Trophoblast cell (in vitro differentiated cells and primary cell): ENCODE measurements at regions not wholly inside any gene's neighbourhood (a gene's known extent, or its start where the extent isn't known, plus 50 kb on each side); places are given as distances from the start of the nearest gene placed in this dataset.

Experiments
- DNase-seq, 2 donors: peaks; one replicate each; pipeline ENCODE4 v3.0.0-alpha.2; 2016
- H2AFZ ChIP-seq: 2 replicates; pipeline ENCODE4 v1.6.1; 2013; ENCODE audit warnings: low read length, moderate library complexity, mild to moderate bottlenecking; ENCODE audit not compliant: insufficient read depth, poor library complexity
- H2AK5ac ChIP-seq: 2 replicates; pipeline ENCODE4 v1.6.1; 2013; ENCODE audit warnings: mild to moderate bottlenecking, low read length
- H2BK120ac ChIP-seq: 2 replicates; pipeline ENCODE4 v1.6.1; 2013; ENCODE audit warnings: low read length, mild to moderate bottlenecking, moderate library complexity; ENCODE audit not compliant: insufficient read depth, poor library complexity
- H2BK12ac ChIP-seq: 2 replicates; pipeline ENCODE4 v1.6.1; 2013; ENCODE audit warnings: mild to moderate bottlenecking, low read length, moderate library complexity
- H2BK5ac ChIP-seq: 2 replicates; pipeline ENCODE4 v1.6.1; 2013; ENCODE audit warnings: low read length, low read depth, moderate library complexity, mild to moderate bottlenecking; ENCODE audit not compliant: poor library complexity
- H3K14ac ChIP-seq: 2 replicates; pipeline ENCODE4 v1.6.1; 2013; ENCODE audit warnings: mild to moderate bottlenecking, low read length
- H3K18ac ChIP-seq: 2 replicates; pipeline ENCODE4 v1.6.1; 2013; ENCODE audit warnings: mild to moderate bottlenecking, low read length
- H3K23ac ChIP-seq: 2 replicates; pipeline ENCODE4 v1.6.1; 2013; ENCODE audit warnings: low read length
- H3K27ac ChIP-seq: 2 replicates; pipeline ENCODE4 v1.5.1; 2013; ENCODE audit warnings: low read depth, mild to moderate bottlenecking, inconsistent platforms, low read length, moderate library complexity
- H3K27me3 ChIP-seq: 2 replicates; pipeline ENCODE4 v1.6.1; 2013; ENCODE audit warnings: inconsistent platforms, mild to moderate bottlenecking, low read length, moderate library complexity; ENCODE audit not compliant: insufficient read depth
- H3K36me3 ChIP-seq, 2 experiments: 1 replicate in 1 of 2; 2 replicates in 1 of 2; pipeline ENCODE4 v1.6.1; 2013; ENCODE audit warnings: low read length in 2 of 2, mild to moderate bottlenecking in 2 of 2, moderate library complexity in 1 of 2; ENCODE audit not compliant: insufficient read depth in 2 of 2, control insufficient read depth in 1 of 2
- H3K4ac ChIP-seq: 2 replicates; pipeline ENCODE4 v1.6.1; 2013; ENCODE audit warnings: low read depth, mild to moderate bottlenecking, low read length, moderate library complexity
- H3K4me1 ChIP-seq, 2 experiments: 1 replicate in 1 of 2; 2 replicates in 1 of 2; pipeline ENCODE4 v1.6.1; 2013; ENCODE audit warnings: low read length in 2 of 2, mild to moderate bottlenecking in 2 of 2, moderate library complexity in 1 of 2; ENCODE audit not compliant: insufficient read depth in 2 of 2, control insufficient read depth in 1 of 2
- H3K4me2 ChIP-seq: 2 replicates; pipeline ENCODE4 v1.6.1; 2013; ENCODE audit warnings: inconsistent platforms, mild to moderate bottlenecking, low read length, moderate library complexity
- H3K4me3 ChIP-seq: 2 replicates; pipeline ENCODE4 v1.5.1; 2013; ENCODE audit warnings: mild to moderate bottlenecking, low read depth, low read length, inconsistent platforms
- H3K79me1 ChIP-seq: one replicate; pipeline ENCODE4 v1.6.1; 2013; ENCODE audit warnings: low read length
- H3K79me2 ChIP-seq: 2 replicates; pipeline ENCODE4 v1.6.1; 2013; ENCODE audit warnings: low read length, mild to moderate bottlenecking; ENCODE audit not compliant: control insufficient read depth, insufficient read depth, poor library complexity
- H3K9ac ChIP-seq: 2 replicates; pipeline ENCODE4 v1.6.1; 2013; ENCODE audit warnings: mild to moderate bottlenecking, low read length
- H3K9me3 ChIP-seq: 2 replicates; pipeline ENCODE4 v1.6.1; 2013; ENCODE audit warnings: low read depth, mild to moderate bottlenecking, control low read depth, inconsistent platforms, low read length; ENCODE audit not compliant: insufficient read depth
- H4K12ac ChIP-seq: 2 replicates; pipeline ENCODE4 v1.6.1; 2013; ENCODE audit warnings: low read depth, mild to moderate bottlenecking, low read length, moderate library complexity
- H4K8ac ChIP-seq: 2 replicates; pipeline ENCODE4 v1.6.1; 2013; ENCODE audit warnings: low read depth, mild to moderate bottlenecking, low read length, moderate library complexity
- H4K91ac ChIP-seq: one replicate; pipeline ENCODE4 v1.6.1; 2013; ENCODE audit warnings: low read depth, mild to moderate bottlenecking, low read length, moderate library complexity
- WGBS: extraction: QIAGEN DNeasy Blood & Tissue Kit; methylation state at CpG from one replicate; pipeline ENCODE4 v1.1.7; 2013; ENCODE audit warnings: missing lambda C conversion rate; ENCODE audit not compliant: insufficient read length, insufficient coverage; ENCODE audit errors: extremely low coverage; 5-methylcytosine and 5-hydroxymethylcytosine counted together

DNA sequence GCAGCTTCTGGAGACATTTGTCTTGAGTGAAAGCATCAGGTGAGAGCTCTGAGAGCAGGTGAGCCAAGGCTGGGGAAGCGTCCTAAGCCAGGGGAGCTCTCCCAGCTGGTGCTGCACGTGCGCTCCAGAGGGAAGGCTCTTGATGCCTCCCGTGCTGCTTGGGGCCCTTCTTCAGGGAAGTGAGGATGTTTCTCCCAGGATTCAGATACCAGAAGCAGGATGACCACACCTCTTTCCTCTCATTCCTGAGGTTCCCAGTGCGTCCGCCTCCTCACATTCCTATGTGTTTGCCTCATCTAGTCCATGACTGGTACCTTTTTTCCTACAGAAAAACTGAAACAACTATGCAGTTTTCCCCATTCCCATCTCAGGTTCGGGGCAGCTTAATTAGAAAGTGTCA lies 231.0 kb upstream of the IRS2 start:
- no peak overlapping the region for H3K18ac ChIP-seq
- peak; percentile 61 to 71 for DNase-seq
- H3K79me1 ChIP-seq: peaks cover 8% of the 10 kb centered on the region
- H2BK5ac ChIP-seq: no peak overlapping the region
- no peak overlapping the region for H2AK5ac ChIP-seq
- H3K4me3 ChIP-seq: no peak overlapping the region
- H3K79me2 ChIP-seq: no peaks in the 10 kb centered on the region
- no peaks in the 10 kb centered on the region for H3K9me3 ChIP-seq
- H3K23ac ChIP-seq: no peak overlapping the region
- no peaks in the 10 kb centered on the region for H3K36me3 ChIP-seq
- no peak overlapping the region for H2BK120ac ChIP-seq
- H3K14ac ChIP-seq: no peak overlapping the region
- H2AFZ ChIP-seq: no peak overlapping the region
- H2BK12ac ChIP-seq: no peak overlapping the region
- H3K4ac ChIP-seq: no peak overlapping the region
- no CpG with 5 or more reads among the region's 7 CpGs for WGBS
- no peak overlapping the region for H4K12ac ChIP-seq
- no peak overlapping the region for H4K91ac ChIP-seq
- peak overlapping the region; percentile 37 for H3K27ac ChIP-seq
- no peak overlapping the region for H3K4me2 ChIP-seq
- no peak overlapping the region for H3K9ac ChIP-seq
- H4K8ac ChIP-seq: no peak overlapping the region
- no peaks in the 10 kb centered on the region for H3K27me3 ChIP-seq
- peaks cover 9 to 12% of the 10 kb centered on the region in 2 experiments for H3K4me1 ChIP-seq

DNA sequence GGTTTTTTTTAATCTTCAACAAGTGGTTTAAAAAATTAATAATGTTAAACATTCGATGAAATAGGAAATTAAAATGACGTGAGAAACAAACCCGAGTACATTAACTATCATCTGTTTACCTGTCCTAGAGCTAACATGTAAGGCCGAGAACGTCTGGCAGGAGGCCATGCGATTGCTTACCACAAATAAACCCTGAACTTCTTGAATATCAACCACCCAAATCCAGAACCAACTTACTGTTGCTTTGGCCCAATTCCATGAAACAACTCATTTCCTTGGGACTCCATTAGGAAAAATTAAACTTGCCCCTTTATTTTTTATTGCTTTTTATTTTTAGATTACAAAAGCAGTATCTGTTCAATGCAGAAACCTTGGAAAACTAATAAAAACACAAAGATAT lies 228.9 kb upstream of the IRS2 start:
- Histone ChIP-seq H3K4me1 (peaks cover 12 to 13% of the 10 kb centered on the region in 2 experiments), H3K9me3 (no peaks in the 10 kb centered on the region), H3K4me2 (no peak overlapping the region), H3K23ac (no peak overlapping the region), H2BK12ac (no peak overlapping the region), H3K9ac (no peak overlapping the region), H3K4ac (no peak overlapping the region), H3K4me3 (no peak overlapping the region), H3K79me2 (no peaks in the 10 kb centered on the region), H2BK5ac (no peak overlapping the region), H3K36me3 (no peaks in the 10 kb centered on the region), H3K18ac (no peak overlapping the region), H2AFZ (no peak overlapping the region), H3K79me1 (peaks cover 10% of the 10 kb centered on the region), H2AK5ac (no peak overlapping the region), H4K12ac (no peak overlapping the region), H3K27ac (no peak overlapping the region), H4K8ac (no peak overlapping the region), H4K91ac (no peak overlapping the region), H3K27me3 (no peaks in the 10 kb centered on the region), H3K14ac (no peak overlapping the region), H2BK120ac (no peak overlapping the region)
- no CpG with 5 or more reads among the region's 6 CpGs for WGBS
- no peak for DNase-seq

- no CpG with 5 or more reads among the region's 4 CpGs for WGBS
- H4K91ac ChIP-seq: no peak overlapping the region
- no peak overlapping the region for H4K12ac ChIP-seq
- no peak overlapping the region for H3K4ac ChIP-seq
- no peaks in the 10 kb centered on the region for H3K79me2 ChIP-seq
- no peak overlapping the region for H3K27ac ChIP-seq
- no peak overlapping the region for H3K4me2 ChIP-seq
- no peak overlapping the region for H3K18ac ChIP-seq
- no peak overlapping the region for H2AFZ ChIP-seq
- H3K14ac ChIP-seq: no peak overlapping the region
- no peak overlapping the region for H4K8ac ChIP-seq
- no peak overlapping the region for H2AK5ac ChIP-seq
- no peak overlapping the region for H2BK5ac ChIP-seq
- no peak overlapping the region for H2BK120ac ChIP-seq
- H2BK12ac ChIP-seq: peak overlapping the region; percentile 44
- no peak overlapping the region for H3K23ac ChIP-seq
- H3K9me3 ChIP-seq: no peaks in the 10 kb centered on the region
- no peak overlapping the region for H3K4me3 ChIP-seq
- no peak for DNase-seq
- H3K36me3 ChIP-seq: no peaks in the 10 kb centered on the region
- no peak overlapping the region for H3K9ac ChIP-seq
- H3K27me3 ChIP-seq: no peaks in the 10 kb centered on the region
- H3K4me1 ChIP-seq: peaks cover 12 to 16% of the 10 kb centered on the region in 2 experiments
- peaks cover 10% of the 10 kb centered on the region for H3K79me1 ChIP-seq
These were observed 228.3 kb upstream of the IRS2 start for GRCh38 chr13:110014719-110015118.

- H4K12ac ChIP-seq: no peak overlapping the region
- H3K36me3 ChIP-seq: no peaks in the 10 kb centered on the region
- no peaks in the 10 kb centered on the region for H3K9me3 ChIP-seq
- no CpG with 5 or more reads among the region's 2 CpGs for WGBS
- peaks cover under 1 to 8% of the 10 kb centered on the region in 2 experiments for H3K4me1 ChIP-seq
- H3K27me3 ChIP-seq: no peaks in the 10 kb centered on the region
- H3K79me1 ChIP-seq: peaks cover 6% of the 10 kb centered on the region
- DNase-seq: peak; percentile 76 to 83
- H3K14ac ChIP-seq: no peak overlapping the region
- H2AFZ ChIP-seq: no peak overlapping the region
- no peak overlapping the region for H3K4me3 ChIP-seq
- no peak overlapping the region for H3K18ac ChIP-seq
- no peak overlapping the region for H4K91ac ChIP-seq
- no peak overlapping the region for H2BK120ac ChIP-seq
- no peaks in the 10 kb centered on the region for H3K79me2 ChIP-seq
- no peak overlapping the region for H3K23ac ChIP-seq
- no peak overlapping the region for H3K9ac ChIP-seq
- no peak overlapping the region for H2AK5ac ChIP-seq
- H3K4me2 ChIP-seq: no peak overlapping the region
- H2BK12ac ChIP-seq: no peak overlapping the region
- H3K4ac ChIP-seq: no peak overlapping the region
- H2BK5ac ChIP-seq: no peak overlapping the region
- no peak overlapping the region for H4K8ac ChIP-seq
- no peak overlapping the region for H3K27ac ChIP-seq
These were observed 225.8 kb upstream of the IRS2 start for GRCh38 chr13:110012102-110012739.
